HUES6 (cell line): ENCODE measurements at regions not wholly inside any gene's neighbourhood (a gene's known extent, or its start where the extent isn't known, plus 50 kb on each side); places are given as distances from the start of the nearest gene placed in this dataset.
A peak's percentile ranks its signal among the peaks of the same experiment; 100 is the strongest.

Experiments used
- H3K27ac ChIP-seq: 2 replicates; pipeline ENCODE4 v1.7.0; 2013; ENCODE audit warnings: low read depth, mild to moderate bottlenecking, low read length, inconsistent platforms
- H3K27me3 ChIP-seq: 2 replicates; pipeline ENCODE4 v1.6.1; 2013; ENCODE audit warnings: low read length; ENCODE audit not compliant: control insufficient read depth, insufficient read depth
- H3K36me3 ChIP-seq: 2 replicates; pipeline ENCODE4 v1.6.1; 2013; ENCODE audit warnings: low read length; ENCODE audit not compliant: control insufficient read depth, insufficient read depth
- H3K4me1 ChIP-seq: 2 replicates; pipeline ENCODE4 v1.6.1; 2013; ENCODE audit warnings: low read length; ENCODE audit not compliant: control insufficient read depth, insufficient read depth
- H3K4me3 ChIP-seq: 2 replicates; pipeline ENCODE4 v1.5.1; 2013; ENCODE audit warnings: low read depth, low read length
- H3K9ac ChIP-seq: one replicate; pipeline ENCODE4 v1.6.1; 2013; ENCODE audit warnings: mild to moderate bottlenecking, low read length
- H3K9me3 ChIP-seq: 2 replicates; pipeline ENCODE4 v1.6.1; 2013; ENCODE audit warnings: low read depth, low read length; ENCODE audit not compliant: control insufficient read depth, insufficient read depth

DNA sequence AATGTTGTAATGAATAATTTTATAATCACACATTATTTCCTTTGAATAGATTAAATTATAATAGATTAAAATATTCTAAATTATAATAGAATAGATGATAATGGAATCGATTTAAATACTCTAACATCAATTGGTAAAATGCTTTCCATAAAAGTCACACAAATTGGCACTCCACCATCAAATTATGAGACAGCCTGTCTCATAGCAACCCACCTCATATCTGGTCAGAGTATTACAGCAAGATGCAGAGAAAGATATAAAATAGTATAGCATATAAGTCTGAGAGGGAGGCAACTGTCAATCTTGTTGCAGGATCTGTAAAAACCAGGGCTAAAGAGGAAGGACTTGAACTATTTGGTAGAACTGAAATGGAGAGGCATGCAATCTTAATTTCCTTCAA, 98.4 kb upstream of the NCKAP5 start:
- H3K4me1 ChIP-seq: no peaks in the 10 kb centered on the region
- no peak overlapping the region for H3K9ac ChIP-seq
- H3K27ac ChIP-seq: no peak overlapping the region

DNA sequence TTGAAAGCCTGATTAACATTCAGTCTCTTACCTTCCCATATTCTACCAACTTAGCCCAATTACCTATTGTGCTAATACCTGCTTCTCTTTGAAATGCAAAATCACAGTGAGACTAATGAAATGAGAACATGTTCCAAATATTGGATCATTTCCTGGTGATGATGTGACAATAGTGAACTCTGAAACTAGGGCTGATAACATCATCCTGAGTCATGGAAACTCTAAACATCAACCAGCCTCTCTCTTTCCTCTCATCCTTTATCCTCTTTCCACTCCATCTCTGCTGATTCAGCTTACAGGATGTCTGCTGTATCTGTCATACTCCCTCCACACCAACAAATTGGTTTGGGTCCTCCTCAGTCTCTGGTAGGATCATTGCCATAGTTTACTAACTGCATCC, 98.8 kb upstream of the NCKAP5 start:
- Histone ChIP-seq H3K36me3 (no peaks in the 10 kb centered on the region), H3K27me3 (no peaks in the 10 kb centered on the region), H3K9ac (no peak overlapping the region), H3K9me3 (peaks cover 19% of the 10 kb centered on the region; the same call in 1 of the 2 replicates), H3K4me3 (no peak overlapping the region), H3K4me1 (no peaks in the 10 kb centered on the region), H3K27ac (no peak overlapping the region)

More for the DNA sequence above, 98.4 kb upstream of the NCKAP5 start:
- H3K4me3 ChIP-seq: no peak overlapping the region
- H3K27me3 ChIP-seq: no peaks in the 10 kb centered on the region
- H3K36me3 ChIP-seq: no peaks in the 10 kb centered on the region
- H3K9me3 ChIP-seq: peaks cover 19% of the 10 kb centered on the region; the same call in 1 of the 2 replicates

DNA sequence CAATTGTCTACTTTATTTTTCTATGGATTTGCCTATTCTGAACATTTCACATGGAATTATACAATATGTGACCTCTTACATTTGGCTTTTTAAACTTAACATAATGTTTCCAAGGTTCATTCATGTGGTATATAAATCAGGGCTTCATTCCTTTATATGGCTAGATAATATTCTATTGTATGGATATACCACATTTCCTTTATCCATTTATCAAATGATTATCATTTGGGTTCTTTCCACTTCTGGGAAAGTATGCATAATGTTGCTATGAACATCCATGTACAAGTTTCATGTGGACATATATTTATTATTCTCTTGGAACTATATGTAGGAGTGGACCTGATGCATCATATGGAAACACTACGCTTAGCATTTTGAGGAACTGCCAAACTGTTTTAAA, 99.7 kb upstream of the NCKAP5 start:
- peaks cover 19% of the 10 kb centered on the region; the same call in 1 of the 2 replicates for H3K9me3 ChIP-seq
- no peak overlapping the region for H3K27ac ChIP-seq
- H3K9ac ChIP-seq: no peak overlapping the region
- H3K27me3 ChIP-seq: no peaks in the 10 kb centered on the region
- no peak overlapping the region for H3K4me3 ChIP-seq
- no peaks in the 10 kb centered on the region for H3K36me3 ChIP-seq
- no peaks in the 10 kb centered on the region for H3K4me1 ChIP-seq

DNA sequence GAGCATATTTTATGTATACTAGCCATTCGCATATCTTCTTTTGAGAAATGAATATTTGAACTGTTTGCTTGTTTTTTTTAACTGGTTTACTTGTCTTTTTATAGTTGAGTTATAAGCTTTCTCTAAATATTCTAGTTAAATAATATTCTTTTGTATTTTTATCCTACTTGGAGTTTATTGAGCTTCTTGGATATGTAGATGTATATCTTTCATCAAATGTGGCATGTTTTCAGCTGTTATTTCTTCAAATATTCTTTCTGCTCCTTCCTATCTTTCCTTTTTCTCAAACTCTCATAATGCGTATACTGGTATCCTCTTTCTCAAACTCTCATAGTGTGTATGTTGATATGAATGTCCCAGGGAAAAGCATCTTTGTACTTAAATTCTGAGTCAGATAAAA, 100.3 kb upstream of the NCKAP5 start:
- Histone ChIP-seq H3K36me3 (no peaks in the 10 kb centered on the region), H3K27ac (no peak overlapping the region), H3K27me3 (no peaks in the 10 kb centered on the region), H3K4me1 (no peaks in the 10 kb centered on the region), H3K9ac (no peak overlapping the region), H3K9me3 (peaks cover 19% of the 10 kb centered on the region; the same call in 1 of the 2 replicates), H3K4me3 (no peak overlapping the region)

DNA sequence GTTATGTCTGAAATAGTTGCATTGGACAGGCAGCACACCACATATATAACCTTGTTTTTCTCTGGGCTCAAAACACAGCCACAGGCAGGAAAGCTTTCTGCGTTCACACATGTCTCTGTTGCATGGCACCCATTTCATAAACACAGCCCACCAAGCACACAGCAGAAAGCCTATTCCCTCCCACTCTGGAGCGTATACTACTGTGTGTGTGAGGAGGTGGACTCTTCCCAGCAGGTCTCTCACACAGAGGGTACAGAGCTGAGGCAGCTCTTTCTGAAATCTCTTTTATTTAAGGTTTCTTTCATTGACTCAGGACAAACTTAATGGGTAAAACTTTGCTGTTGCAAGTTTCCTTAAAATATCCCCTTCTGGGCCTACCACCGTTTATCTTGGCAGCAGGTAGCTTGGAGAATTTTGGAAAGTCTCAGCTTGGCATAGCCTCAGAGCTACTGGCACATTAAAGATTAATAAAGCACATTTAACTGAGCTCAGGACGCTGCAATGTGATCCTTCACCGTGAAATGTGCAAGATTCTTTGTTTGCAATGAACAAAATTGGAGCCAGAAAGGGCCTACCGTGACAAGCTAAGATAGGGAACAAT, 105.1 kb upstream of the NCKAP5 start:
- Histone ChIP-seq H3K27ac (no peak overlapping the region), H3K36me3 (no peaks in the 10 kb centered on the region), H3K9me3 (peaks cover 10% of the 10 kb centered on the region; the same call in 1 of the 2 replicates), H3K4me1 (peaks cover 16% of the 10 kb centered on the region), H3K9ac (no peak overlapping the region), H3K4me3 (no peak overlapping the region), H3K27me3 (no peaks in the 10 kb centered on the region)

DNA sequence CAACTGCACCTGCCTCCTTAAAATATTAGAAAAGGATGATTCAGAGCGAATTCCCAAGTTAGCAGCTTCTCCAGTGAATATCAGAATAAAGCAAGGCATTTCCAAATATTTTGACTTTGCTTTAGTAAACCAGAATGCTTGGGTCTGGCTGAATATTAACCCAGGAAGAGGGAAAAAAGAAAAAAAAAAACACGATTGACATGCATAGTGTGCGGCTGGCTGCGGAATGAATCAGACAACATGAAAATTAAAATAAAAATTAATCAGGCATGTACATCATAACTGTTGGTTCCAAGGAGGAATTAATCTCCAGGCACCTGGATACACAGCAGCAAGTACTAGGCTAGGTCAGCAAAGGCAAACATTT, 105.8 kb upstream of the NCKAP5 start:
- H3K27me3 ChIP-seq: no peaks in the 10 kb centered on the region
- H3K27ac ChIP-seq: no peak overlapping the region
- H3K36me3 ChIP-seq: no peaks in the 10 kb centered on the region
- H3K9me3 ChIP-seq: peaks cover 4% of the 10 kb centered on the region; the same call in 1 of the 2 replicates
- H3K4me3 ChIP-seq: no peak overlapping the region
- H3K4me1 ChIP-seq: peaks cover 16% of the 10 kb centered on the region
- no peak overlapping the region for H3K9ac ChIP-seq

DNA sequence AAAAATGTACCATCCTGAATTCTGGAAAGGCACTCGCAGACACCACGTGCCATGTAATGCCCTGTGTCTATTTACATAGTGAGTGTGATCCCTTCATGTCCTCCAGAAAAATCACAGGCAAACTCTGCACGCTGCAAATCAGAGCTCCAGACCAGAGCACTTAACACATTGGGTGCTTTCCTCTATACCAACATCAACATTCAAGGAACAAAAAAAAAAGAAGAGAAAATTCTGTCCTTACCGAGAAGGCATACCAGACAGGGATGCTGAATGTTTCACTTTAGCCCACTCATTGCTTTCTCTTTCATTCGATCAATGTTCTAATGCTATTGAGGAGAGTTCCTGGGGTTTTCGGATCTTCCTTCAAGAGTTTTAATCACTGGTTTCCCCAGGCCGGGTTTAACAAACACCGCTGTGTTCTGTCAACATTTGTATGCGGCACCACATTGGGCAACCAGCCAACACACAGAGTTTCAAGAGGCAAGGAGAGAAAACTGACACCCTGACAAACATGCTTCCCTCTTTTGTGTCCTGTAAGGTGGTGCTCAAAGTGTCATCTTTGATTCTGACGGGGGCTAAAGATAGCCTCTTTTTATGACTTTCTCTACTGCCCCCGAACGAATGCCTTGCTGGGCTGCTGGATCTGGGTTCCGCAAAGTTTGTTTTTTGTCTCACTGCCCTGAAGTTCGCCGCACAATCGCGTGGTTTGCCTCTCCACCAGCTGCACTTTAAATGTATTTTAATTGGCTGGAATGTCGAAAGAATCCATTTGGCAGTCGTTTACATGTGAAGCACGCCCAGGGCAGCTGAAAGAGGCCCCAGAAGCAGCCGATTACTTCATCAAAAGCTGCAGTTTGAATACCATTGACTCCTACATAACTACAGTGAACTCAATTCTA, 106.4 kb upstream of the NCKAP5 start:
- Histone ChIP-seq H3K9me3 (no peaks in the 10 kb centered on the region), H3K4me3 (peak overlapping the region; percentile 0; the same call in 1 of the 2 replicates), H3K27ac (no peak overlapping the region), H3K36me3 (no peaks in the 10 kb centered on the region), H3K27me3 (no peaks in the 10 kb centered on the region), H3K4me1 (peaks cover 16% of the 10 kb centered on the region), H3K9ac (no peak overlapping the region)

DNA sequence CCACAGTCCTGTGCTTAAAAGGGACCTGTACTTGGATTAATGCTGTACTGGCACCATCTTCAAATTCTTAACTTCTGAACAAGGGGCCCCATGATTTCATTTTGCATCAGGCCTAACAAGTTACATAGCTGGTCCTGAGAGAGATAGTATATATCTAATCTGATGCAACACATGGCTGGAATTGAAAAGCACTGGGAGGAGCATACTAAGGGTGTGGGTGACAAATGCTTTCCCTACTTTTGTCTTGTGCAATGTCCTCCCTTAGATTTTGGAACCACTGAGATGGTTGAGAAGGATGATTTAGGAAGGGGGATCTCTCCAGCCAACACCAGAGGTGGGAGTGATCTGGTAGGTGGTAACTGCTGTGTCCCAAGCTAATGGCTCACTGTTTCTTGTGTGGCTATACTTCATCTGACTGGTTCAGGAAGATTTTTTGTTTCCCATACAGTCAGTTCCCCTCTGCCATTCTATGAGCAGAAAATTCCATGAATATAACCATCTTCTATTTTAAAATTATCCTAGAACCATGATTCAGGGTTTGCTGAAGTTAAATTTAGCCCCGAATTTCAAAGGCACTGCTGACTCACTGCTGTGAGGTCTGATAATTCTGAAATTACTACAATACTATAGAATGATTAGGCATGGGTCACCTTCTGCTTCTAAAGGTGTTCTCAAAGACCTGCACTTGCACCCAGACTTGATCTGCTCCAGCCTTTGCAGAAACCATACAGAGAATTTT, 108.3 kb upstream of the NCKAP5 start:
- Histone ChIP-seq H3K9ac (no peak overlapping the region), H3K9me3 (no peaks in the 10 kb centered on the region), H3K4me3 (no peak overlapping the region), H3K36me3 (no peaks in the 10 kb centered on the region), H3K4me1 (peaks cover 16% of the 10 kb centered on the region), H3K27ac (no peak overlapping the region), H3K27me3 (no peaks in the 10 kb centered on the region)

DNA sequence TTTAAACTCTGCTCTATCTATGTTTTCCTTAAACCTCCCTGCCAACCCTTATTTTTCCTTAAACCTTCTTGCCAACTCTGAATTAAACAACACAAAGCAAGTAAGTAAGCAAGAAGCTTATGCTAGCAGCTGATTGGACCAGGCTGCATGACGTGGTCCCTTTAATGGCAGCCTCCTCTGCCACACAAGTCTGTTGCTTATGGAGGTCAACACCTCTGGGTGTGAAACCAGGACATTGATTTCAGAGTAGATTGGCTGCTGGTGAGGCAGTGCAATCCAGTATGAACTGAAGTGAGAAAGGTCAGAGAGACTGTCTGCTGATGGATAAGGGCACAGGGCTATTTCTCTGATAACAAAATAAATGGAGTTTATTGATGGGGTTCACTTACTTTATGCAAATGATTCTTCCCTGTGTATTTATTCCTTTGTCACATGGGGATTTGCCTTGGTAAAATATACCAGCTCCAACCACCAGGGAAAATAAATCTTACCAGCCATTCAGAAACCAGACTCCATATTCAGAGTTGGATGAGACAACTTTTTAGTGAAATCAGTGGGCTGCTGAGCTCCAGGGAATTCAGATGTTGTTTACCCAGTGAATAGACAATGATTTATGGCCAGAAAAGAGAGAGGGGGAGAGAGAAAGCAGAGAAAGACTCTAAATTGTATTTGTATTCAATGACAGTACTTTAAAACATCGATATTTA, 112.2 kb upstream of the NCKAP5 start:
- Histone ChIP-seq H3K27ac (no peak overlapping the region), H3K4me1 (peaks cover 1% of the 10 kb centered on the region; the same call in 1 of the 2 replicates), H3K9me3 (no peaks in the 10 kb centered on the region), H3K27me3 (no peaks in the 10 kb centered on the region), H3K36me3 (no peaks in the 10 kb centered on the region), H3K9ac (no peak overlapping the region), H3K4me3 (no peak overlapping the region)

DNA sequence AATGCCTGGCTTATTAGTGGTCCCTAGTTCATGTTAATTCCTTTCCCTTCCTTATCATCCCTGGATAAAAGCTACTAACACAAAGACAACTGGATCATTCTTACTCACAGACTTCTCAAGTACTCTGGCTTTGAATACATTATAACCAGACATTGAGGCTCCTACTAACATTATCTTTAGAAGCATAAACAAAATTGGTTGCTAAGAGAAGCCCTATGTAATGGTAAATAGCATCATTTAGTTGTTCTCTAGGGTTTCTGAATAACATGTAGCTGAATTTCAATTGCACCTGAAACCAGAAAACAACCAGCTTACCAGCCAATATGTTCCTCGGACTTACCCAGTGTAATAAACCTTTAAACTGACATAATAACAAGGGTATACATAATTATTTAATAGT, 114.1 kb upstream of the NCKAP5 start:
- Histone ChIP-seq H3K27me3 (no peaks in the 10 kb centered on the region), H3K9me3 (no peaks in the 10 kb centered on the region), H3K9ac (no peak overlapping the region), H3K4me3 (no peak overlapping the region), H3K4me1 (no peaks in the 10 kb centered on the region), H3K36me3 (no peaks in the 10 kb centered on the region), H3K27ac (no peak overlapping the region)
